Brain pericyte (primary cell): ENCODE measurements at regions not wholly inside any gene's neighbourhood (a gene's known extent, or its start where the extent isn't known, plus 50 kb on each side); places are given as distances from the start of the nearest gene placed in this dataset.

Source experiments
- DNase-seq: peaks from one replicate; pipeline ENCODE4 v3.0.0-alpha.2; 2012; ENCODE audit warnings: low read depth, low spot score

- DNase-seq: peak; percentile 80
These were observed 641.5 kb downstream of the PLPP3 start for GRCh38 chr1:55937840-55938375.

- DNase-seq: no peak
These were observed 644.1 kb downstream of the PLPP3 start for GRCh38 chr1:55935236-55935635.

- no peak for DNase-seq
These were observed 647.0 kb downstream of the PLPP3 start for GRCh38 chr1:55932402-55932801.

GRCh38 chr1:55931081-55931940 is 648.1 kb downstream of the PLPP3 start:
- no peak for DNase-seq

GRCh38 chr1:55929652-55930051 is 649.7 kb downstream of the PLPP3 start:
- DNase-seq: no peak

GRCh38 chr1:55928576-55928975 is 650.8 kb downstream of the PLPP3 start:
- no peak for DNase-seq

GRCh38 chr1:55927702-55928290 is 651.6 kb downstream of the PLPP3 start:
- no peak for DNase-seq

GRCh38 chr1:55926906-55927471 is 652.4 kb downstream of the PLPP3 start:
- DNase-seq: no peak

- DNase-seq: no peak
These were observed 662.5 kb downstream of the PLPP3 start for GRCh38 chr1:55916907-55917306.

- DNase-seq: no peak
These were observed 662.9 kb downstream of the PLPP3 start for GRCh38 chr1:55916481-55916880.

- DNase-seq: no peak
These were observed 665.8 kb downstream of the PLPP3 start for GRCh38 chr1:55913565-55913964.

GRCh38 chr1:55912438-55912837 is 666.9 kb downstream of the PLPP3 start:
- no peak for DNase-seq

GRCh38 chr1:55904541-55904940 is 674.8 kb downstream of the PLPP3 start:
- no peak for DNase-seq

- DNase-seq: no peak
These were observed 681.2 kb downstream of the PLPP3 start for GRCh38 chr1:55898181-55898580.

- DNase-seq: no peak
These were observed 681.0 kb upstream of the USP24 start for GRCh38 chr1:55896210-55896609.

- no peak for DNase-seq
These were observed 679.4 kb upstream of the USP24 start for GRCh38 chr1:55894521-55894920.

GRCh38 chr1:55893155-55893554 is 678.0 kb upstream of the USP24 start:
- DNase-seq: no peak

GRCh38 chr1:55888685-55889317 is 673.6 kb upstream of the USP24 start:
- DNase-seq: no peak

- no peak for DNase-seq
These were observed 671.9 kb upstream of the USP24 start for GRCh38 chr1:55886856-55887712.

- no peak for DNase-seq
These were observed 670.5 kb upstream of the USP24 start for GRCh38 chr1:55885619-55886018.

- DNase-seq: no peak
These were observed 667.8 kb upstream of the USP24 start for GRCh38 chr1:55882931-55883330.
